HCT116 (cell line): ENCODE measurements at regions not wholly inside any gene's neighbourhood (a gene's known extent, or its start where the extent isn't known, plus 50 kb on each side); places are given as distances from the start of the nearest gene placed in this dataset.

Experiments used
- ATAC-seq: fragments of 200-7000 bp; cut with Tn5 transposase; 2 replicates; pipeline ENCODE4 v1.9.1; 2020; ENCODE audit warnings: mild to moderate bottlenecking, moderate library complexity
- BruUV-seq: library from RNA; stranded (reverse); fragments of 400-500 nt; replicated peaks from 2 replicates; lab custom pipeline; 2021; lab: Mats Ljungman, UMichigan
- CTCF ChIA-PET: fragments of 300-600 bp; sonication (Branson Sonifier 250); formaldehyde crosslinking; loops from one replicate; lab custom pipeline; 2021; ENCODE audit warnings: antibody characterized with exemption; lab: Charles Lee
- POLR2A ChIA-PET: fragments of 300-600, 350-600 bp; sonication (Branson Sonifier 250); formaldehyde crosslinking; loops from one replicate; lab custom pipeline; 2021; ENCODE audit warnings: antibody characterized with exemption; lab: Charles Lee
- RAD21 ChIA-PET, 2 experiments: fragments of 300-600 bp; sonication (Branson Sonifier 250); formaldehyde crosslinking; loops; one replicate each; lab custom pipeline; 2023; ENCODE audit warnings: low total read pairs in 2 of 2; ENCODE audit not compliant: uncharacterized antibody in 2 of 2, unreplicated experiment in 2 of 2, low non-redundant PET in 1 of 2; lab: Charles Lee
- DNase-seq: peaks from one replicate; pipeline ENCODE4 v3.0.0-alpha.2; 2010; ENCODE audit warnings: low read depth, low spot score
- H2AFZ ChIP-seq: fragments of 200-600 bp; shearing (Covaris generic), sonication (generic); 2 replicates; pipeline ENCODE4 v1.6.1; 2017; ENCODE audit warnings: low read depth, mixed run types, mixed read lengths, antibody characterized with exemption, low read length; ENCODE audit not compliant: poor library complexity, severe bottlenecking
- H3K27ac ChIP-seq: 2 replicates; pipeline ENCODE4 v1.5.1; 2012; ENCODE audit warnings: low read depth, low read length
- H3K27me3 ChIP-seq: fragments of 200-600 bp; sonication (generic); 2 replicates; pipeline ENCODE4 v1.6.1; 2016; ENCODE audit warnings: mixed run types, low read length, mixed read lengths; ENCODE audit not compliant: insufficient read depth
- H3K36me3 ChIP-seq, 2 experiments: fragments of 200-500 bp in 1 of 2; fragments of 200-600 bp in 1 of 2; sonication (Bioruptor generic) in 1 of 2; sonication (generic) in 1 of 2; 2 replicates each; pipeline versions ENCODE4 v1.5.1 to v1.6.1; 2014 to 2016; ENCODE audit warnings: low read length in 2 of 2, inconsistent platforms in 1 of 2, mixed read lengths in 1 of 2, mixed run types in 1 of 2; ENCODE audit not compliant: insufficient read depth in 2 of 2, control insufficient read depth in 1 of 2
- H3K4me1 ChIP-seq, 2 experiments: fragments of 200-600 bp in 1 of 2; sonication (generic) in 1 of 2; 2 replicates each; pipeline versions ENCODE4 v1.5.1 to v1.6.1; 2012 to 2017; ENCODE audit warnings: low read length in 2 of 2, inconsistent platforms in 1 of 2, mild to moderate bottlenecking in 1 of 2, mixed read lengths in 1 of 2, mixed run types in 1 of 2, moderate library complexity in 1 of 2; ENCODE audit not compliant: insufficient read depth in 2 of 2, control insufficient read depth in 1 of 2
- H3K4me2 ChIP-seq: fragments of 200-600 bp; sonication (generic); 2 replicates; pipeline ENCODE4 v1.6.1; 2017; ENCODE audit warnings: mixed run types, low read length, mixed read lengths
- H3K4me3 ChIP-seq, 2 experiments: fragments of 200-600 bp in 1 of 2; sonication (generic) in 1 of 2; replicated peaks in 1 of 2; 2 replicates each; pipeline ENCODE4 v1.5.1; 2011 to 2016; ENCODE audit warnings: low read length in 2 of 2, control low read depth in 1 of 2, low read depth in 1 of 2, mild to moderate bottlenecking in 1 of 2, mixed read lengths in 1 of 2, mixed run types in 1 of 2
- H3K79me2 ChIP-seq: fragments of 200-600 bp; sonication (generic); 2 replicates; pipeline ENCODE4 v1.6.1; 2017; ENCODE audit warnings: mild to moderate bottlenecking, mixed run types, low read length, moderate library complexity, mixed read lengths; ENCODE audit not compliant: insufficient read depth
- H3K9ac ChIP-seq: fragments of 200-600 bp; sonication (generic); 2 replicates; pipeline ENCODE4 v1.6.1; 2016; ENCODE audit warnings: low read length, mixed read lengths
- H3K9me2 ChIP-seq: fragments of 200-600 bp; sonication (generic), shearing (Covaris generic); 2 replicates; pipeline ENCODE4 v1.6.1; 2017; ENCODE audit warnings: mixed run types, mild to moderate bottlenecking, moderate library complexity; ENCODE audit not compliant: insufficient read depth
- H3K9me3 ChIP-seq, 2 experiments: fragments of 200-500 bp in 1 of 2; fragments of 200-600 bp in 1 of 2; sonication (Bioruptor generic) in 1 of 2; sonication (generic) in 1 of 2; 2 replicates each; pipeline ENCODE4 v1.6.1; 2014 to 2017; ENCODE audit warnings: low read length in 2 of 2, mixed read lengths in 2 of 2, inconsistent platforms in 1 of 2, low read depth in 1 of 2, mild to moderate bottlenecking in 1 of 2, mixed run types in 1 of 2, moderate library complexity in 1 of 2; ENCODE audit not compliant: control insufficient read depth in 1 of 2, insufficient read depth in 1 of 2
- H4K20me1 ChIP-seq: fragments of 200-600 bp; sonication (generic), shearing (Covaris generic); 2 replicates; pipeline ENCODE4 v1.6.1; 2017; ENCODE audit warnings: mixed run types, mild to moderate bottlenecking, moderate library complexity; ENCODE audit not compliant: insufficient read depth
- CEBPB ChIP-seq: IDR thresholded peaks from 2 replicates; pipeline ENCODE4 v1.6.1; 2012; ENCODE audit warnings: low read depth
- EGR1 ChIP-seq: IDR thresholded peaks from 2 replicates; pipeline ENCODE4 v1.6.1; 2012; ENCODE audit warnings: low read depth
- ELF1 ChIP-seq: IDR thresholded peaks from 2 replicates; pipeline ENCODE4 v1.6.1; 2012; ENCODE audit warnings: low read depth, borderline replicate concordance
- EZH2 ChIP-seq: fragments of 200-600 bp; sonication (generic); IDR thresholded peaks from 2 replicates; pipeline ENCODE4 v1.6.1; 2017; ENCODE audit warnings: antibody characterized with exemption, mixed run types
- EZH2phosphoT487 ChIP-seq: fragments of 200-600 bp; IDR thresholded peaks from 2 replicates; pipeline ENCODE4 v1.6.1; 2018; ENCODE audit warnings: antibody characterized with exemption, borderline replicate concordance
- FOSL1 ChIP-seq: IDR thresholded peaks from 2 replicates; pipeline ENCODE4 v1.6.1; 2012; ENCODE audit warnings: low read depth
- JUND ChIP-seq: IDR thresholded peaks from 2 replicates; pipeline ENCODE4 v1.6.1; 2012
- POLR2A ChIP-seq: IDR thresholded peaks from 2 replicates; pipeline ENCODE4 v1.7.0; 2011; ENCODE audit warnings: borderline replicate concordance; ENCODE audit not compliant: insufficient read depth, insufficient read length; ENCODE audit errors: extremely low read depth
- RAD21 ChIP-seq: IDR thresholded peaks from 2 replicates; pipeline ENCODE4 v1.6.1; 2012; ENCODE audit warnings: low read depth, mild to moderate bottlenecking
- SRF ChIP-seq: IDR thresholded peaks from 2 replicates; pipeline ENCODE4 v1.6.1; 2012; ENCODE audit warnings: low read depth
- TCF7L2 ChIP-seq: IDR thresholded peaks from 2 replicates; pipeline ENCODE4 v1.7.0; 2011; ENCODE audit warnings: borderline replicate concordance, inconsistent platforms; ENCODE audit not compliant: insufficient read depth, insufficient read length; ENCODE audit errors: extremely low read depth
- YY1 ChIP-seq: IDR thresholded peaks from 2 replicates; pipeline ENCODE4 v1.6.1; 2011; ENCODE audit warnings: low read length, low read depth, moderate library complexity, mild to moderate bottlenecking; ENCODE audit not compliant: insufficient replicate concordance; ENCODE audit errors: extremely low read depth
- ZFX ChIP-seq: fragments of 450-650 bp; IDR thresholded peaks from 2 replicates; pipeline ENCODE4 v1.6.1; 2017
- intact Hi-C: fragments of 100-400 bp; cut with micrococcal nuclease; formaldehyde crosslinking; loops from 2 replicates; pipeline ENCODE4 v1.10.0; 2022
- TF ChIP-seq, protein P1 (sequence below): IDR thresholded peaks from 2 replicates; pipeline ENCODE4 v1.6.1; 2012; ENCODE audit warnings: low read depth
- TF ChIP-seq, protein P2 (sequence below): IDR thresholded peaks from 2 replicates; pipeline ENCODE4 v1.6.1; 2012
- TF ChIP-seq, protein P3 (sequence below): IDR thresholded peaks from 2 replicates; pipeline ENCODE4 v1.6.1; 2011; ENCODE audit warnings: mild to moderate bottlenecking, low read length, moderate library complexity; ENCODE audit not compliant: insufficient replicate concordance; ENCODE audit errors: extremely low read depth

DNA sequence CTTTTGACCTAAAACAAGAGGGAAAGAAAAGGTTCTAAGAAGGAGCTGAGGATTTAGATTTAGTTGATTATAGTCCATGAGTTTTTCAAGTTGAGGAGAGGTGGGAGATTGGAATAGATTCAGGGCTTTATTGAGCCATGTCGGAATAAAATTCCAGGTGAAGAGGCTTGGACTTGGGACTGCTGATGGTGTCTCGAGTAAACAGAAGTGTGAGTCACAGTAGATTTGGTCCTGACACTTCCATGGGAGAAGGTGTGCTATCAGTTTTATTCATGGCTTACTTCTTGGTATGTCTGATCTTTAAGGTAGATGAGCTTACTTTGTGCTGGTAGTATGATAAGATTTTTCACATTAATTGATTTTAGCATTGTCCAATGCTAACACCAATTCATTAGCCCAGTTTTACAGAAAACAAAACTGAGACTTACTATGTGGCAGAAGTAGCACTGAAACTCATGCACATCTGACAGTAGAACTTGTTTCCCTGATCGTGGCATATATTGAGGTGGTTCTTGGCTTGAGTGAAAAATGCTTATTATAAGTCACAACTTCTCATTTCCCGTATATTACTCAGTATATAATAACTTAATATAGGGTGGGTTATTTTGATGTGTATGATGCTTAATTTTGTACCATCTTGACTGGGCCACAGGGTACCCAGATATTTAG lies 172.4 kb upstream of the IGF1 start (continued):
- TF ChIP-seq, protein P1, sequence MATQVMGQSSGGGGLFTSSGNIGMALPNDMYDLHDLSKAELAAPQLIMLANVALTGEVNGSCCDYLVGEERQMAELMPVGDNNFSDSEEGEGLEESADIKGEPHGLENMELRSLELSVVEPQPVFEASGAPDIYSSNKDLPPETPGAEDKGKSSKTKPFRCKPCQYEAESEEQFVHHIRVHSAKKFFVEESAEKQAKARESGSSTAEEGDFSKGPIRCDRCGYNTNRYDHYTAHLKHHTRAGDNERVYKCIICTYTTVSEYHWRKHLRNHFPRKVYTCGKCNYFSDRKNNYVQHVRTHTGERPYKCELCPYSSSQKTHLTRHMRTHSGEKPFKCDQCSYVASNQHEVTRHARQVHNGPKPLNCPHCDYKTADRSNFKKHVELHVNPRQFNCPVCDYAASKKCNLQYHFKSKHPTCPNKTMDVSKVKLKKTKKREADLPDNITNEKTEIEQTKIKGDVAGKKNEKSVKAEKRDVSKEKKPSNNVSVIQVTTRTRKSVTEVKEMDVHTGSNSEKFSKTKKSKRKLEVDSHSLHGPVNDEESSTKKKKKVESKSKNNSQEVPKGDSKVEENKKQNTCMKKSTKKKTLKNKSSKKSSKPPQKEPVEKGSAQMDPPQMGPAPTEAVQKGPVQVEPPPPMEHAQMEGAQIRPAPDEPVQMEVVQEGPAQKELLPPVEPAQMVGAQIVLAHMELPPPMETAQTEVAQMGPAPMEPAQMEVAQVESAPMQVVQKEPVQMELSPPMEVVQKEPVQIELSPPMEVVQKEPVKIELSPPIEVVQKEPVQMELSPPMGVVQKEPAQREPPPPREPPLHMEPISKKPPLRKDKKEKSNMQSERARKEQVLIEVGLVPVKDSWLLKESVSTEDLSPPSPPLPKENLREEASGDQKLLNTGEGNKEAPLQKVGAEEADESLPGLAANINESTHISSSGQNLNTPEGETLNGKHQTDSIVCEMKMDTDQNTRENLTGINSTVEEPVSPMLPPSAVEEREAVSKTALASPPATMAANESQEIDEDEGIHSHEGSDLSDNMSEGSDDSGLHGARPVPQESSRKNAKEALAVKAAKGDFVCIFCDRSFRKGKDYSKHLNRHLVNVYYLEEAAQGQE, result no peak
- TF ChIP-seq RAD21 (no peak), EGR1 (no peak), JUND (no peak), FOSL1 (no peak), EZH2phosphoT487 (no peak)

DNA sequence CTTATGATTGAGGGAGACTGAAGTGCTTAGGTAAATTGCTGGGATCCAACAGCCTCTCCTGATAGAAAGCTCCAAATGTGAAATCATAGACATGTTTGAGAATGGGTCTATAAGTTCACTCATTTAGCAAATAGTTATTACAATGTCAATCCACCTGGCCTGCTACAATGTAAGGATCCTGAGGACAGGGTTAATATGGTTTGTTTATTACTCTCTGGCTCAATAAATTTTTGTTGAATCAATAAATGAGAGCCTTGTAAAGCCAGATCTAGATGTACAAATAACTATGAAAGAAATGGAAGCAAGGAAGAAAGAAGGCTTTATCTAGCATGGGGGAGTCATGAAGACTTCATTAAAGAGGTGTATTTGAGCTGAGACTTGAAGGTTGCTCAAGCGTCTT lies 165.6 kb upstream of the IGF1 start:
- ChIA-PET CTCF (no interaction called here), POLR2A (no interaction called here), RAD21 (no interaction called here)
- Histone ChIP-seq H3K9me3 (no peaks in the 10 kb centered on the region), H3K4me2 (no peak overlapping the region), H3K79me2 (no peaks in the 10 kb centered on the region), H4K20me1 (no peaks in the 10 kb centered on the region), H3K27me3 (peaks cover 6% of the 10 kb centered on the region; the same call in 1 of the 2 replicates), H3K36me3 (no peaks in the 10 kb centered on the region), H3K9me2 (no peaks in the 10 kb centered on the region), H3K27ac (no peak overlapping the region), H2AFZ (no peak overlapping the region), H3K9ac (no peak overlapping the region), H3K4me3 (no peak overlapping the region), H3K4me1 (no peaks in the 10 kb centered on the region)
- no TSS peak for BruUV-seq
- DNase-seq (no peak), ATAC-seq (no peak)
- intact Hi-C loops, result no loop called here
- TF ChIP-seq SRF (no peak), POLR2A (no peak), EZH2phosphoT487 (no peak), YY1 (no peak), CEBPB (no peak), TCF7L2 (no peak), ZFX (no peak), ELF1 (no peak), EZH2 (no peak)
- TF ChIP-seq, protein P2, sequence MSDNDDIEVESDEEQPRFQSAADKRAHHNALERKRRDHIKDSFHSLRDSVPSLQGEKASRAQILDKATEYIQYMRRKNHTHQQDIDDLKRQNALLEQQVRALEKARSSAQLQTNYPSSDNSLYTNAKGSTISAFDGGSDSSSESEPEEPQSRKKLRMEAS, result no peak
- TF ChIP-seq, protein P3, sequence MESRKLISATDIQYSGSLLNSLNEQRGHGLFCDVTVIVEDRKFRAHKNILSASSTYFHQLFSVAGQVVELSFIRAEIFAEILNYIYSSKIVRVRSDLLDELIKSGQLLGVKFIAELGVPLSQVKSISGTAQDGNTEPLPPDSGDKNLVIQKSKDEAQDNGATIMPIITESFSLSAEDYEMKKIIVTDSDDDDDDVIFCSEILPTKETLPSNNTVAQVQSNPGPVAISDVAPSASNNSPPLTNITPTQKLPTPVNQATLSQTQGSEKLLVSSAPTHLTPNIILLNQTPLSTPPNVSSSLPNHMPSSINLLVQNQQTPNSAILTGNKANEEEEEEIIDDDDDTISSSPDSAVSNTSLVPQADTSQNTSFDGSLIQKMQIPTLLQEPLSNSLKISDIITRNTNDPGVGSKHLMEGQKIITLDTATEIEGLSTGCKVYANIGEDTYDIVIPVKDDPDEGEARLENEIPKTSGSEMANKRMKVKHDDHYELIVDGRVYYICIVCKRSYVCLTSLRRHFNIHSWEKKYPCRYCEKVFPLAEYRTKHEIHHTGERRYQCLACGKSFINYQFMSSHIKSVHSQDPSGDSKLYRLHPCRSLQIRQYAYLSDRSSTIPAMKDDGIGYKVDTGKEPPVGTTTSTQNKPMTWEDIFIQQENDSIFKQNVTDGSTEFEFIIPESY, result no peak
- TF ChIP-seq, protein P1, result no peak
